Limb (tissue), 2 donors: ENCODE measurements at regions not wholly inside any gene's neighbourhood (a gene's known extent, or its start where the extent isn't known, plus 50 kb on each side); places are given as distances from the start of the nearest gene placed in this dataset.

Source experiments
- DNase-seq, 2 donors: peaks; one replicate each; pipeline ENCODE4 v3.0.0-alpha.2; 2016; ENCODE audit errors: extremely low spot score in 2 of 2

DNA sequence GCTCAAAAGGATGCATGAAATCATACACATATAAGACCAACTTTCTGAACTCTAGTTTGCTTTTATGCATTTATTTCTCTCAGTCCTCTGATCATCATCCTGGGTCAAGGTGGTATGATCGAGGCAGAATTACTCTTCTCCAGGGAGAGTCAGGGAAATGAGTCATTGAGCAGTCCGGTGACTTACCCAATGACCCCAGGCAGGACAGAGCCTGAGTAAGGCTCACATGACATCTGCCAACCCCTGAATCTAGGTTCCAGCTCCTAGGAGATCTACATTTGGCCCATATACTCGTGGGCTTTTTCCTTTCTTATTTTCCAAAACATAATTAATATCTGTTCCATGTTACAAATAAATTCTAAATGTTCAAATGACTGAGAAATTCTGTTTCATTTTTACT lies 502.3 kb downstream of the FOXO1 start:
- DNase-seq = no peak

DNA sequence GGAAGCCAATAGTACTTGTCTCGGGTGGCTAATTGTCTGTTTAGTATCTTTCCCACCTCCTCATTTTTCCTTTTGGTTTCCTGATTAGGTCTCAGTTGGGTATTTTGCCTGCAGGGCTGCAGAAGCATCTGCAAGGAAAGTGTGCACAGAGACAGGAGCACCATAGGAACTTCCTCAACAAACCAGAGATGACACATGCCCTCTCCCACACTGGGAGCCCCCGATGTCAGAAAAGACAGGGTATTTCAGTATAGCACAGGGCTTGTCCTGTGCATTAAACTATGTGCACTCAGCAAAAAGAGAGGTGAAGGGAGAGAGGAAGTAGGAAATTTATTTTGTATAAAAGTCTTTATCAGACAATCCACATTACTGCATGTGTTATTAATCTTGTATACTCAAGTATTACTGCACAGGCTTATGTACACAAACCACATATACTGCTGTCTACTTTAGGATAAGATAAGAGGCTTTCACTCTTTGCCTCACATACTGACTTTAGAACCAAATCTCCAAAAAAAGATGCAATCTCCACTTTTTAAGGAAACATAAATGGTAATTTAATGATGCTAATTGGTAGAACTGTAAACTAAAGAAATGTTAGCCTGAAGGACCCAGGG lies 501.0 kb downstream of the FOXO1 start:
- DNase-seq = no peak

DNA sequence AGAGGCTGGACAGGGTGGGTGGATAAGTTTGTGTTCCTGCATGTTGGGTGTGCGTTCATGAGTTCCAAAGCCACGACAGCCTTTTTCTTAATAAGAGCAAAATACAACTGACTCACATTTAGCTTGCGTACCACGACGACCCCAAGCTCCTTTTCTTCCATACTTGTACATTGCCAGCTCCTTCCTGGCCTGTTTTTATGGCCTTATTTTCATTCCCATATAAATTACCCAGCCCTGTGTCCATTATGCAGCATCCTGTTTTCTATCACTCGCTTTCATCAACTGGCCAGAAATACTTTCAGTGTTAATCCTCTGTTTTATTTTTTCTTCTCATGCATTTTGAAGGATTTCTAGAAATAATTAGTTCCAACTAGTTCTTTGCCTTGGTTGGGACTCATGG lies 499.1 kb downstream of the FOXO1 start:
- DNase-seq = no peak

DNA sequence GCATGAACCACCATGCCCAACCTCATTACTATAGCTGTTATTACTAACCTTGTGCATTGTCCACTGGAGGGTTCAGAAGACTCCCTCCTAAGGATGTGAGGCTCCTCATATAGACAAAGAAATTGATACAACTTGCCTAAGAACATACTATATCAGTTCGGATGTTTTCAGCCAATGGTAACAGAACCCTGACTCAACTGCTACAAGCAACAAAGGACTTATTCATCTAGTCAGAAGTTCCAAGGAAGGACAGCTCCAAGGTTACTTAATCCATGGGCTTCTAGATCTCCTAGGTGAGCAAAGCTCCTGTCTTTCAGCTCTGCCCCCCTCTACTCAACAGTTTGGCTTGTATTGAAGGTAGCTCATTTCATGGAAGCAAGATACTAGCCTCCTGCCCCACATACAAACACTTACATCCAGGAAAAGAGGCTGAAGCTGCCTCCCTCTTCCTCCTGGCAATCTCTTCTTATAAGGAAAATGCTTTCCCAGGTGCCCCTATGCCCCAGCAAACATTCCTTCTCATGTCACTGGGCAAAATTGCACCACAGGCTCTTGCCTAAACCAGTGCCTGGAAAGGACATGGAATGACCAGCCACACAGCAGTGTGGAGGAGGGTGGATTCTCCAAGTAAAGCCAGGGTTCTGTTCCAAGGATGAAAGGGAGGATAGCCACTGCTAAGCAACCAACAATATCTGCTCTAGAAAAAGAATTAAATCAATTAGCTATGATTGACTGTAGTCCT lies 497.8 kb downstream of the FOXO1 start:
- DNase-seq = no peak

DNA sequence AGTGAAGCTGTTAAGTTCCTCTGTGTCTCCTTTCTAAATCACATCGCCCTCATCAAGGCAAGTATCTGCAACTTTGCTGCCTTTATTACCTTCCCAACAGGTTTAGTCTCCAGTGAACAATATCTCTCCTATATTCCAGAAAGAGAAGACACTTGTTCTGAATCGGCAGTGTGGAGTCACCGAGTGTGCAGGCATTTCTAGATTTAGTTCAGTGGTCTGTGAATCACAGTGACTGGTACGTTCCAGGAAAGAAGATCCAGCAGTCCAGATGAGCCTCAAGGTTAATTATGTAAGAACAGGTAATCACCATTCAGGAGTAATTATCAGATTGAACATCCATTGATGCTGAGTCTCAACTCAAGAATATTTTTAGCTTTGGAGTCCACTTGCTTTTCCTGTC lies 497.0 kb downstream of the FOXO1 start:
- no peak for DNase-seq

DNA sequence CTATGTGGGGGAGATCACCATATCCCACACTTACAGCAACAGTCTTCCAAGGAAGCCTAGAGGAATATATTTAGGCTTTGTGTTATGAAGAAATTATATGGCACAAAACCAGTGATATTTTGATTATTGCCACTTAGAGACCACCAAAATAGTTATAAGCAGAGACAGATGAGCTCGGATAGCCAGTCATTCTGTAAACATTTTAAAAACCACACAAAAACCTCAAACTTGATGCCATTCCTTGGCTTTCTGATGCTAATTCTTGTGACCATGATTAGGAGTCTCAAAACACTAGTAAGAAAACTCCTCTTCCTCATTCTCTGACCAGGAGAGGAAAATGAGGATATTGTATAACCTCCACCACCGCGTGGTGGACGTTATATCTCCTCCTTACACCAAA lies 496.4 kb downstream of the FOXO1 start:
- no peak for DNase-seq

DNA sequence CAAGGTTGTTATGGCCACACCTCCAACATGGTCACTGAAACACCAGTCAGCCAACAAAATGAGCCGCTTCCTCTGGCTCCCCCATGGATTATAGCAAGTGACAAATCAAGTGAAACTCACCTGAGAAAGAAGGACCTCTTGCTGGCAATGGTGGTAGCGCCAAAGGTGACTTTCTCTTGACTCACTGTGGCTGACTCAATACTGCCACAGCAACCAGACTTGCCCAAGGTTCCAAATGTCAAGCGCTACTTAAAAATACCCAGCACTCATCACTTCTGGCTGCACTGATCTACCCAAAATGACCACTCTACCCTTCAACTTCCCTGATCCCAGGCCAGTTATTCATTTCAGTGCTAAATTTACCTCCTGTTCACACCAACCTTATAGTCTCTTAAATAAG lies 495.5 kb downstream of the FOXO1 start:
- no peak for DNase-seq

DNA sequence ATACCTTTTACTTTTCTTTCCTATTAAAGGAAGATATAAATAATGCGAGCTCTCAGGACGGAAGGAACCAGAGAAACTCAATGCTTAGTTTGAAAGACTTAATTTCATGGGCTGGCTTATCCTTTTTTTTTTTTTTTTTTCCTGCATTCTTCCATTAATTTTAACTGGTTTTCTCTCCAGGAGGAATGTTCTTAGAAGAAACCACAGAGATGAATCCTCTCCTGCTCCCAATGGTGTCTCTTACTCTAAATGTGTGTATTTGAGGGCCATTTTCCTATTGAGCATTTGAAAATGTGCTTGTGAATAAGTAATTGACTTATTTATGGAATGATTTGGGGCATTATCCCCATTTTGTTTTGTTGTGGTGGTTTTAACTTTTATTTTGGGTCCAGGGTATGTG lies 494.9 kb downstream of the FOXO1 start:
- DNase-seq = no peak

DNA sequence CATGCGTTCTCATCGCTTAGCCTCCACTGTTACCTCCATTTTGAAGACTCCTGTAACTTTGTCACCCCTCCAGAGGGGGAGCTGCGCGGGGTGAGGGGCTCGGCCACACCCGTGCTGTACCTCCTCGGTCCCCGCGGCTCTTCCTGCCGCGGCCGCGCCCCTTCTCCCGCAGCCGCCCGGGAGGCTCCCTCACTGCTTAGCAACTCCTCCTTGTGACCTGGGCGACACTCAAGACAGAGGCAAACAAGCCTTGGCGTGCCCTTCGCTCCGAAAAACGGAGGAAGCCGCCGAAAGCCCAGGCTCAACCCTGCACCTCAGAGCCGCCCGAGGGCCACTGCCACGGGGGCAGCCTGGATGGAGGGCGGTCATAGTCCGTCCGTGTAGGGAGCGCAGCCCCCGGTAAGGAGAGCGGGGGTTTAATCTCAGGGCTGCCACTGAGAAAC lies 494.3 kb downstream of the FOXO1 start:
- no peak for DNase-seq

DNA sequence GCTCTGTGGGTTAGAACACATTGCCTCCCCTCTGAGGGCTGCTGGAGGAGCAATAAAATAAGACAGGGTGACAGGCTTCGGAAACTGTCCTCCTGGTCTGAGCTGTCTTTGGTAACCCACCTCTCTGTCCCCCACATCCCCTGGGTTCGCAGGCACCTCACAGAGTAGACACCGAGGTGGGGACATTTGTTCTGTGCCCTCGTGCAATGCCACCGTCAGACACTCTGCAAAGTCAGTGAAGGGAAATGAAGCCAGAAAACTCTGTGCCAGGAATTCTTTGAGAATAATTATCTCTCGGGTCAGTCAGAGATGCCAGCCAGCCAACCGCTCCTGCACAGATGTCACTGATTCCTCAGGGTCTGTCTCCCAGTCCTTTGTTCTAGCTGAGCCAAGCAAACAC lies 493.6 kb downstream of the FOXO1 start:
- no peak for DNase-seq

DNA sequence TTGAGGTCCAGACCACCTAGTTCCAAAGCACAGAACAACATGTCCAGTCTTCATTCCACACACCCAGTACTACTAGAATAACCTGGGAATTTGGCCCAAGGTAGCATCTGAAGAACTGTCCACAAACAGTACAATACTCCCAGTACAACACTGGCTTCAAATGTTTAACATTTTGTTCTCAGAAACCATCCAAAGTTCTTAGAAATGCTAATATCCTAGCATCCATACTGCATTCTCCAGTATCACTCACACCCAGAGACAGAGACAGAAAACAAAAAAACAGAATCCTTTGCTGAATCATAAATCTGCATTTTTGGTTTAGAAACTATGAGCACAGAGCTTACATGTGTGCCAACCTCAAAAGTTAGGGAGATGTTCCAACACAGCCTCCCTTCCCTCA lies 490.8 kb downstream of the FOXO1 start:
- no peak for DNase-seq

DNA sequence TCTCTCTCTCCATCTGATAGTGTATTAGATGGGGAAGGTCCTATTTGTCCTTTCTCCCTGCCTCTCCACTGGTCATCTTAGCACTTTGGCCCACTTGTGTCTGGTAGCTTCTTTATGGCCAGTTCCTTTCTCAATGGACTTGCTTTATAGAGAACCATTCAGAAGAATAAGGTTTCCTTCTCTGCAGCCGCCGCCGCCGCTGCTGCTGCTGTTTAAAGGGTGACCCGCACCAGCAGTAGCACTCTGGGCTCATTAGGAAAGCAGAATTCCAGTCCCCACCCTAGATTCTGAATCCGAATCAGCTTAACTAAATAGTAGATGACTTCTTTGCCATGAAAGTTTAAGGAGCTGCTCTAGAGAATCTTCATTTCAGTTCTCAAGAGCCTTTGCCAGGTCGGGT lies 490.2 kb downstream of the FOXO1 start:
- no peak for DNase-seq

DNA sequence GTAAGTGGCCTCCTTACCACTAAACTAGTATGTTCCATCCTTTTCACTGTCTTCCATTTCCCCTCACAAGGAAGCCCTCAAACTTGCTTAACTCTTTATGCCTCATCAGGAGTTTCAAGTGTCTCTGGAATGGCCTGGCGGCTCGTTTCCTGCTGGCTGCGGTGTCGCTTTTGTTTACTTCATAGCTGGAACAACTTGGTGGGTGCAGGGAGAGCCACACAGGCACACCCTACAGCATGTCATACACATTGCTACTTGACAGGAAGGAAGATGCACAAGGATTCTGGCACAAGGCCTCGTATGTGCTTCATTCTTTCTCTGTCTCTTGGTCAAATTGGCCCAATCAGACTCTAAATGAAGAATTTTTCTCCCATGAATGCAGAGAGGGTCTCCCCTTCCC lies 488.3 kb downstream of the FOXO1 start:
- no peak for DNase-seq

DNA sequence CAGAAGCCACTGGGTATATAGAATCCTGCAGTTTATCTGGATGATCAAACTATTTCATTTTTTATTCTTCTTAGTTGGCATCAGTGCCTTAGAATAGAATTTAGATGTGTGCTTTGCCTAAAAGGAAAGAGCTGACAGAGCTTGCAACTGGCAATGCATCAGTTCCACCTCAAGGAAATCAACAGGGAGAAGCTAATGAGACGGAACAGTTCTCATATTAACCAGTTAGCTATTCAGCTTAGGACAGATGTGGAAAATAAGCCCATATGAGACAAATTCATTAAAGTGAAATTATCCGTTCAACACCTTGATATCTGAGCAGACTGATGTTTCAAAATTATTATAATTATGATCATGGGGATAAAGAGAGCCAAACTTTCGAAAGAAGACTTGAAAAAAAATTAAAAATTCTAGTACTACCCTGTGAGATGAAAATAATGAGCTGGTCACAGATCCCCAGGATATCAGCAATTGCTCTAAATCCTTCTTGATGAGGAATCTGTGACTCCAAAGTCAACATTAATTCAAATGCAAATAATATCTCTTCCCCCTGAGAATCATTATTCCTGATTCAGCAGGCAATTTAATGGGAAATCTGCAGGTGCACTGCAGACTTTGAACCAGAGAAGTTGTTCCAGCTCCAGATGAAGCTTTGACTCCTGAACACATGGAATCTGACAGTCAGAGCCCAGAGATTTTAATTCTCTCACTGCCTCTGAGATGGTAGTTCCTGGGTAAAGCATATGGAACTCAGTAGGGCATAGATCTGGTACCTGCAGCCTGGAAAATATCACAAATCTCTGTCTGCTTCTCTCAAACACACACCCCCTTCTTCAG lies 486.8 kb downstream of the FOXO1 start:
- DNase-seq = no peak

DNA sequence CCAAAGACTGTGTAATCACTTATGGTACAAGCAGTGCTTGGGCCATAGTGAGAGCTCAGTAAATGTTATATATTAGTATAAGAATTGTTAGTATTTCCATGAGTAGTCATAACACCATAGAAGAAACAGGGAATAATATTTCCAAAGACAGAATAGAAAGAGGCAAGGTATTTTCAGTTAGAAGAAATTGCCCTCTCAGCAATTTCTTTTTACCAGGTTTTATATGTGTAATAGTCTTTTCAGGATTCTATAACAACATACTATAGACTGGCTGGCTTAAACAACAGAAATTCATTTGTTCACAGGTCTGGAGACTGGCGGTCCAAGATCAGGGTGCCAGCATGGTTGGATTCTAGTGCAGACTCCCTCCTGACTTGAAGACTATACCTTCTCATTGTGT lies 485.7 kb downstream of the FOXO1 start:
- DNase-seq = no peak

DNA sequence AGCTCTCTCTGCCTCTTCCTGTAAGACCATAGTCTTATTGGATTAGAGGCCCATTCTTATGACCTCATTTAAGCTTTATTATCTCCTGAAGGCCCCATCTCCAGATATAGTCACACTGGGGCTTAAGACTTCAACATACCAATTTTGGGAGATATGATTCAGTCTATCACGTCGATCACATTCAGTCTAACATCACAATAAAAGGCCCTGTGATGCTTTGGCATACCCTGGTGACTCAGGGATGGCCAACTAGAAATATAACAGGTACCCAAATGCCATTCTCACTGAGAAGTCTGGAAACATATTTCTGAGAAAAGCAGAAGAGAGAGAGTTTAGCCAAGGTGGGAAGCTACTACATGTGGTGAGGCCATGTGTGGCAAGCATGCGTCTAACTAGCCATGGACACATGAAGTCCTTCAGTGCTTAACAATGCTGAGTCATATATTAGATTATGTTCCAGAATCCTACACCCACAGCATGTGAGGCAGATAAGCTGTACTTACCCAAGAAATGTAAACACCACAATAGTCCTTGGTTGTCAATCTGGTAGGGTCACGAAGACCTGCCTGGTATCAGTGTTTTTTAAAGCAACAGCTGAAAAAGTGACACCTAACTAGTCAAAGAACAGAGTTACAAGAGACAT lies 485.1 kb downstream of the FOXO1 start:
- no peak for DNase-seq

DNA sequence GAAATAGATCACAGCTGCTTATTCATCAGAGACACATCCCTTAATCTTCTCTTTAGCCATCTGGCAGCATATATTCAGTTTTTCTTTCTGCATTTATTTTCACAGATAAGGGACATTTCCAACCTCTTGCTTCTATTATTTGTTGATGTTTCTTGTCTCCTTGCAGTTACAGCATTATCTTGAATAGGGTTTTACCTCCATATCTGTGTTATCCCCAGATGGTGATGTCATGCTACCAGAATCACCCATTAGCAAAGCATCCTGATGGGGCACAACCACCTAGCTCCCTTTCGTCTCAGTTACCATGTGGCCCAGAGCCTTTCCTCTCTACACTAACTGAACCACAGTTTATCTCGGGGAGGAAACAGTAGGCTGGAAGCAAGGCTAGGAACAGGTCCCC lies 483.9 kb downstream of the FOXO1 start:
- DNase-seq = no peak

DNA sequence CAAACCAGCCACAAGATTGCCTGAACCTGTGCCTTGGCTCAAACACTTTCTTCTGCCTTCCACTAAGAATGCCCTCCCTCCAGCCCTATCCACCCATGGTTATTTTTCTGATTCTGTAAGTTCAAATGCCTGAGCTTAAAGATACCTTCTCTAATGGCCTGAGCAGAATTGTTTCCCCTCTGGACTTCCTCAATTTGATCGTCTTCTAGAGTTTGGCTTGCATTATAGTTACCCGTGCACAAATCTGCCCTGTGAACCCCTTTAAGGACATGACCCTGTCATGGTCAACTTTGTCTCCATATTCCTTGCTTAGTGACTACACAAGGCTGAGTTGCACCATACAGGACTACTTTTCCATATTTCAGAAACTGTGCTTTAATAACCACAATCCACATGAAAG lies 481.0 kb downstream of the FOXO1 start:
- DNase-seq = no peak

DNA sequence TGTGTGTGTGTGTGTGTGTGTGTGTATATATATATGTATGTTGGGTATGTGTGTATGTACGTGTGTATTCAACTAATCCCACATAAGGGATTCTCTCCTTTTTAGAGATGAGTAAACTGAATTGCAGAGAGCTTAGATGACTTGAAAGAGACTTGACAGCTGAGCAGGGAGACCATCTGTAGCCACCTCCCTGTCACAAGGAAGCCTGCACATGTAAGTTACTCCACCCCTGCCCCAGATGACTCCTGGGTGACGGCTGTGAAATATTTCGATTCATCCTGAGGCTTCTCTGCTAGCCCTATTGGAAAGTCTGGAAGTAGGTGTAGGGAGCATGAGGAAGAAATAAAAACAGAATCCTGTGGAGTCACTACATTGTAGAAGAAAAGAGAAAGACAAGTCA lies 480.4 kb downstream of the FOXO1 start:
- no peak for DNase-seq

DNA sequence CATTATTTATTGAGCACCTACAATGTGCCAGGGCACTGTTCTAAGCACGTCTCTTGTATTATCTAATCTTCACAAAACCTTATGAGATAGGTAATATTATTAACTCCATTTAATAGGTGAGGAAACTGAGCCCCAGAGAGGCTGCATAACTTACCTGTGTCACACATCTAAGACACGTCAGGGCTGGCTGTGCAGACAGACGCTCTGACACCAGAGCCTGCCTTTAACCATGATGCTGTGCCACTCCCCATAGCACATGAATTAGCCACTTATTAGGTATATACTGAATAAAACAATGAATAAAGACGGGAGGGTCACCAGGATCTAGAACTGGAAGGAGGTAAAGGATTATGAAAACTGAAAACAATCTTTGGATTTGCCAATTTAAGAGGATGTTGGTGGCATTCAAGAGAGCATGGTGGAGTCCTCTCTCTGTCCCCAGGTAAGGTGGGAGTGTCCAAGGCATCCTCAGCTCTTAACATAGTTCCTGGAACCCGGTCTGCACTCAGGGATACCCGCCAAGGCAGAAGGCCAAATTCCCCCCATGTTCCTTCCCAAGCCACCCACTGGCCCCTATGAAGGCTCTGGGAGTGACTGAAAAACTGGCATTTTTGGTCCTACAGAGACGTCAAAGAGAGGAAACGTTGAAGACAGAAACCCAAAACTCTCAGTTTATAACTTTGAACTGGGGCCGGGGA lies 479.7 kb downstream of the FOXO1 start:
- DNase-seq = no peak

DNA sequence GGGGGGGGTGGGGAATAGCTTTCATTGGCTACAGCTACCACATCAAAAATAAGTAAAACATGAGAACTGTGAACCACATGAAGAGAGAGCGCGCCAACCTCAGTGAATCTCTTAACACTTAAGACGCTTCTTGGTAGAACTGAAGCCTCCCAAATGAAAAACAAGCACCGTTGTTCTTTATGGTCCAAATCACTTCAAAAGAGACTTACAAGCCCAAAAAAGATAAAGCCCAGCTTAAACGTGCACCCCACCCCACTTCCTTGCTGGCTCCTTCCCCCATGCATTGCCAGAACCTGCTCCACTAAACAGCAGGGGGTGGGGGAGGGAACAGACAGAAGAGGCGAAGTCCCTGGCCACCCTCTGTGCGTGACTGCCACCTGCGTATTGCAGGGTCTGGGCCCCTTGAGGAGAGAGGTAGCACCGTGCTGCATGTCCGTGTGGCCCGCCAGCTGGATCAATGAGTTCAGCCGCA lies 479.1 kb downstream of the FOXO1 start:
- DNase-seq = no peak
